Activated T-cell treated with anti-CD3 and anti-CD28 coated beads for 1 hour (primary cell): ENCODE measurements at regions not wholly inside any gene's neighbourhood (a gene's known extent, or its start where the extent isn't known, plus 50 kb on each side); places are given as distances from the start of the nearest gene placed in this dataset.
"Not testable (repeated sequence)": the region's sequence is repeated elsewhere in the genome, so short reads cannot be mapped to it uniquely, and the experiment has no call there.

Experiments
- DNase-seq: peaks from one replicate; pipeline ENCODE4 v3.0.0-alpha.2; 2020; ENCODE audit warnings: low read depth

DNA sequence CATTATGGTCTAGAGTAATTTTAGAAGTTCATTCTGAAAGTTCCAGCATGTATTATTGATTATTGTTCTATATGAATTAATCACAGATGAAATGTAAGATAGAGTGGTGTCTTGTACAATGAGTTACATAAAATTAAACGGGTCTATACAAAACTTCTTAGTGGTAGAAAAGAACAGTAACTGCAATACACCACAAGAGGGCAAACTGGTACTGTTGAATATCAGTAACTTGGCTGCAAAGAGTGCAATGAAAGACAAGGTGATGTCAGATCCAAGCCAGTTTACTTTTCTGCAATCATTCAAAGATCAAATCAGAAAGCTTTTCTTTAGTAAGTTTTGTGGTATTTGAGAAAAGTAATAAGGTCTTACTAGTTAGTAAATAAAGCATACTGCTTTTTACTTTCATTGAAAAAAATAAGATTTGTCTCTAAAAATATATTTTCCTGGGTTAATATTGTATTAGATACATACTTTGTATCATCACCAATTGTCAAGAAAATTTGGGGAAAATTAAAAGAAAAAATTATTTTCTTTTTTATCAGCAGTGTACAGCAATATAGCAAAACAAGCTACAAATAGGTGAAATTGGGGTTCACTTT is 66.4 kb upstream of the BTG3 start:
- DNase-seq, result no peak

DNA sequence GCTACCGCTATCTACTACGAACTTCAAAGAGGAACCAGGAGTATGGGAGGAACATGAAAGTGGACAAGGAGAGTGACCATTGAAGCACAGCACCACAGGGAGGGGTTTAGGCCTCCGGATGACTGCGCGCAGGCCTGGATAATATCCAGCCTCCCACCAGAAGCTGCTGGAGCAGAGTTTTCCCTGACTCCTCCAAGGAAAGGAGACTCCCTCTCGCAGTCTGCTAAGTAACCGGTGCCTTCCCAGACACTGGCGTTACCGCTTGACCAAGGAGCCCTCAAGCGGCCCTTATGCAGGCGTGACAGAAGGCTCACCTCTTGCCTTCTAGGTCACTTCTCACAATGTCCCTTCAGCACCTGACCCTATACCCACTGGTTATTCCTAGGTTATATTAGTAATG is 64.2 kb upstream of the BTG3 start:
- DNase-seq, result not testable (repeated sequence)

DNA sequence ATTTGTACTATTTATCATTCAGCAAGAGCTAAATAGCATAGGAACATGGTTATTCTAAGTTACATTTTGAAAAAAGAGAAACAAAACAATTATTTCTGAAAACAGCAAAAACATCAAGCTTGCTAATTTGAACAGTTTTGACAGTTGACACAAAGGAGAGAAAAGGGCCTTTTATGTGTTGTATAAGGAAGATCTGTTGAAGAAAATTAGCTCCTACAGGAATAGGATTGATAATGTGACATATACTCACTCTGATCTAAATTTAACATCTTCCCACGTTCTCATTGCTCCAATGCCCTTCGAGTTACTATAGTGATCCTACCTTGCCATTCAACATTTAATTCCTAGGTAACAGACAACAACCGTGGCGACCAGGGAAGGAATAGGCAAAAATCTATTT is 61.4 kb upstream of the BTG3 start:
- DNase-seq, result no peak

DNA sequence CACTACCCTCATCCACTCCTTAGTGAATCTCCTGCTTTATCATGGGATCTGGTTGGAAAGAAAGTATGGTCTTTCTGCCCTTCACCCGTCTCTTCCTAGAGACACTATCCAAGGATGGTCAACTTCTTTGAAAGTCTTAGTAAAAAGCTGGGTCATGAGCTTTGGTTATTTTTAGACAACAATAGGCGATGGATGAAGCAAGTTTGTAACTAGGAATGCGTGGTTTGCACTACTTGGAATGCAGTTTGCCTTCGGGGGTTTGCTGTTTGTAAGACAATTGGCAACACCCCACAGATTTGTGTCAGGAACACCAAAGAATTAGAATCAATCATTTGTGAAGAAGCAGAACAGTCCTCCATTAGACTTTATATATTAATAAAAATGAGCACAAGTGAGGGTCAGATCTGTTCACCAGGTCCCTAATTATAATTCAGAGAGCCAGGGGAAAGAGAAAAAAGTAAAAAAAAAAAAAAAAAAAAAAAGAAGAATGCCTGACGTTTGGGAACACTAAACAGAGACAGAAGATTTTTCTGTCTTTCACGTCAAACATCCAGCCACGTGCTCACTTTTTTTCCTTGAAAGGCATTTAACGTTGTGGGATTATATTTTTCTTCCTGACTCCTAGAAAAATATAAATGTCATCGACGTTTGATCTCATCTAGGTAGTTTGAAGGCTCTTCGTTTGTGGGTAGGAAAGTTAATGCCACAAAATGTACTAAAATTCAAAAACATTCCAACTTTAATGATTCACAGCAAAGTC is 60.7 kb upstream of the BTG3 start:
- DNase-seq, result no peak

DNA sequence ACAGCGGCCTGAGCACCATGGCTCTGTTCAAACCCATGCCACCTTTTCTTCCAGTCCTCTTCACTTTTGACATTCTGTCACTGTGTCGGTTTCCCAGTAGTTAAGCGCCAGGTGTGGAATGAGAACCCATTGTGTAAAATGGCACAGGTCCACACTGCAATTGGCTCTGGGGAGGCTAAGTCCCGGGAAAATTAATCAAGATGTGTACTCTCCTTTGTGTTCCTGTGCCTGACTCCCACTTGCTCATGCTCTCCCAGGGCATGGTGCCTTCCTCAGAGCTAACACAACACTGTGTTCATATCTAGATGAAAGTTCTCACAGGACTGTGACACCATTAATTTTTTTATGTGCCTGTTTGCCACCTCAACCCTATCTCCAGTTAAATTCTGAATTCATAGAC is 59.0 kb upstream of the BTG3 start:
- DNase-seq, result no peak

DNA sequence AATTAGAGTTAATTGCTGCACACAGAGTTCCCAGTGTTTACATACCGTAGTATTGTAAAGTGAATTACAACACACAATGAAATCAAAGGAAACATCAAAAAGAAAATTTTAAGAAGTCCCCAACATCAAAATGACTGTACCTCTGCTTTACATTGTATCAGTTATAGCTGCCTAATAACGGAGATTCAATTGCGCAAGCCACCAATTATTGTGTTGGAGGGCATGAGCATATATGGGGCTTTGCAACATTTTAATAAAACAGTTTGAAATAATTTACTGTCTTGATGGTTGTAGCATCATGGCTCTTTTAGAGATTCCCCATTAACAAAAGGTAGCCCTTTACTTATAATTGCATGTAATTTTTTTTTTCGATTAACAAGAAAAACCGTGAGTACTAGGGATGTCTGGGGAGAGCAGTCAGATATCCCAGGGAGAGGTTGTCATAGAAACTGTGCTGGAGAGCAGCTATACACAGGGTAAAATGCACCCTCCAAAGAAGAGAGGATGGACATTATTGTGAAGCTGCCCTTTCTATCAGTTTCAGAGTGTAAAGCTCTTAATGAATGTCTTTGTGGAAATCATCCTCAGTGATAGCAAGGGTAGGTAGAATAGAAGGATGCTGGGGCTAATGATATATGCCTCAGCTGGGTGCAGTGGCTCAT is 55.9 kb upstream of the BTG3 start:
- DNase-seq, result no peak

DNA sequence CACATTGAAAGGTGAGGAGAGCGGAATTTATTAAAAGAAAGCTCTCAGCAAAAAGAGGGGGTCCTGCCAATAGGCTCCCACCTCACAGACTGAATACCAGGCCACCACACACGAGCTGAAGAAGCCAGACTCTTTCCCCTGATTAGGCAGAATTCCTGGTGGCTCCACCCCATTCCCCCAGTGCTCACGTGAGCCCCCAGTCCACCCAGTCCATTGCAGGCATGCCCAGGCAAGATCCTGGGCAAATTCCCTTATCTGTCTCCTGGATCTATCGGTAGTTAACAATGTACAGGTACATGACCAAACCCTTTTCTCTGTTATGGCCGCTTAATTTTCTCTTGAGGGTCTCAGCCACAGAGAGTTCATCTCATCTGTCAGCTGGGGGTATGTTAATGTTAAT is 54.6 kb upstream of the BTG3 start:
- DNase-seq, result no peak
